Panc1 (cell line): ENCODE measurements at regions not wholly inside any gene's neighbourhood (a gene's known extent, or its start where the extent isn't known, plus 50 kb on each side); places are given as distances from the start of the nearest gene placed in this dataset.

ENCODE experiments used
- POLR2AphosphoS5 ChIP-seq: IDR thresholded peaks from 2 replicates; pipeline ENCODE4 v1.6.1; 2012; ENCODE audit warnings: mild to moderate bottlenecking, low read depth, low read length, moderate library complexity
- SIN3A ChIP-seq: IDR thresholded peaks from 2 replicates; pipeline ENCODE4 v1.6.1; 2012; ENCODE audit warnings: low read depth, mild to moderate bottlenecking, low read length, moderate library complexity, borderline replicate concordance; ENCODE audit not compliant: insufficient read depth
- TCF7L2 ChIP-seq: IDR thresholded peaks from 2 replicates; pipeline ENCODE4 v1.6.1; 2011; ENCODE audit warnings: mild to moderate bottlenecking, low read depth, low read length, inconsistent platforms
- TF ChIP-seq, protein P1 (sequence below): fragments of 450-650 bp; IDR thresholded peaks from 2 replicates; pipeline ENCODE4 v1.5.1; 2017; ENCODE audit warnings: mild to moderate bottlenecking
- TF ChIP-seq, protein P2 (sequence below), 2 experiments: IDR thresholded peaks; 2 replicates each; pipeline ENCODE4 v1.6.1; 2011 to 2012; ENCODE audit warnings: low read depth in 2 of 2, control low read depth in 1 of 2, low read length in 1 of 2, mild to moderate bottlenecking in 1 of 2, moderate library complexity in 1 of 2; ENCODE audit not compliant: insufficient read depth in 1 of 2

DNA sequence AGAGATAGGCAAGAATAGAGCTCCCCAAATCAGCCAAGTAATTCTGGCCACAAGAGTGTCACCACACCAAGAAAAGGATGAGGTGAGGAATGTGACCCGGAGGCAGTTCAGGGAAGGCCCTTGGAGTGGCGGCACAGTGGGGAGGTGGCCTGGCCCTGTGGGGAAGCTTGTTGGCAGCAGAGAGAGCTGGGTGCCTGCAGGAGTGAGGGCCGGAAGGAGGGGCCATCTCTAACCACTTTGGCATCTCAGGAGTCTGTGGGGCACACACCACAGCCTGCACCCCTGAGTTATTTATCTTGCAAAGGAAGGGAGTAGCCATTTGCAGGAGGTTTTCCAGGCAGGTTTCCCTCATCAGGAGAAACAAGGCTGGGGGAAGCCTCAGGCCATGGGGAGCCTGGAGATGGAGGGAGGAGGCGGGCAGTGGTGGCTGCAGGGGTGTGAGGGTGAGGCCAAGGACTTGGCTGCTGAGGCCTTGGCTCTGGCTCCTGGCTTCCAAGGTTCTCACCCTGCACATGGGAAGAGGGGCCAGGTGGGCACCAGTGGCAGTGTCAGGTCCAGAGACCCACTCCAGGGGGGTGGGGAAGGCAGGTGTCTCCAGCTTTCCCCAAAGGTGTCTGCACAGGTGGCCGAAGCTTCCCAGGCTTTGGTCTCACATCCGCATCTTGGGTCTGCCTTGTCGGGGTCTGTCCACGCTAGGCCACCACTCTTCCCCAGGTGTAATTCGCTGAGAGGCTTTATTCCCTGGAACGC, 370.2 kb downstream of the CTTN start:
- TF ChIP-seq, protein P1, sequence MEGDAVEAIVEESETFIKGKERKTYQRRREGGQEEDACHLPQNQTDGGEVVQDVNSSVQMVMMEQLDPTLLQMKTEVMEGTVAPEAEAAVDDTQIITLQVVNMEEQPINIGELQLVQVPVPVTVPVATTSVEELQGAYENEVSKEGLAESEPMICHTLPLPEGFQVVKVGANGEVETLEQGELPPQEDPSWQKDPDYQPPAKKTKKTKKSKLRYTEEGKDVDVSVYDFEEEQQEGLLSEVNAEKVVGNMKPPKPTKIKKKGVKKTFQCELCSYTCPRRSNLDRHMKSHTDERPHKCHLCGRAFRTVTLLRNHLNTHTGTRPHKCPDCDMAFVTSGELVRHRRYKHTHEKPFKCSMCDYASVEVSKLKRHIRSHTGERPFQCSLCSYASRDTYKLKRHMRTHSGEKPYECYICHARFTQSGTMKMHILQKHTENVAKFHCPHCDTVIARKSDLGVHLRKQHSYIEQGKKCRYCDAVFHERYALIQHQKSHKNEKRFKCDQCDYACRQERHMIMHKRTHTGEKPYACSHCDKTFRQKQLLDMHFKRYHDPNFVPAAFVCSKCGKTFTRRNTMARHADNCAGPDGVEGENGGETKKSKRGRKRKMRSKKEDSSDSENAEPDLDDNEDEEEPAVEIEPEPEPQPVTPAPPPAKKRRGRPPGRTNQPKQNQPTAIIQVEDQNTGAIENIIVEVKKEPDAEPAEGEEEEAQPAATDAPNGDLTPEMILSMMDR: no peak
- TF ChIP-seq, protein P2, sequence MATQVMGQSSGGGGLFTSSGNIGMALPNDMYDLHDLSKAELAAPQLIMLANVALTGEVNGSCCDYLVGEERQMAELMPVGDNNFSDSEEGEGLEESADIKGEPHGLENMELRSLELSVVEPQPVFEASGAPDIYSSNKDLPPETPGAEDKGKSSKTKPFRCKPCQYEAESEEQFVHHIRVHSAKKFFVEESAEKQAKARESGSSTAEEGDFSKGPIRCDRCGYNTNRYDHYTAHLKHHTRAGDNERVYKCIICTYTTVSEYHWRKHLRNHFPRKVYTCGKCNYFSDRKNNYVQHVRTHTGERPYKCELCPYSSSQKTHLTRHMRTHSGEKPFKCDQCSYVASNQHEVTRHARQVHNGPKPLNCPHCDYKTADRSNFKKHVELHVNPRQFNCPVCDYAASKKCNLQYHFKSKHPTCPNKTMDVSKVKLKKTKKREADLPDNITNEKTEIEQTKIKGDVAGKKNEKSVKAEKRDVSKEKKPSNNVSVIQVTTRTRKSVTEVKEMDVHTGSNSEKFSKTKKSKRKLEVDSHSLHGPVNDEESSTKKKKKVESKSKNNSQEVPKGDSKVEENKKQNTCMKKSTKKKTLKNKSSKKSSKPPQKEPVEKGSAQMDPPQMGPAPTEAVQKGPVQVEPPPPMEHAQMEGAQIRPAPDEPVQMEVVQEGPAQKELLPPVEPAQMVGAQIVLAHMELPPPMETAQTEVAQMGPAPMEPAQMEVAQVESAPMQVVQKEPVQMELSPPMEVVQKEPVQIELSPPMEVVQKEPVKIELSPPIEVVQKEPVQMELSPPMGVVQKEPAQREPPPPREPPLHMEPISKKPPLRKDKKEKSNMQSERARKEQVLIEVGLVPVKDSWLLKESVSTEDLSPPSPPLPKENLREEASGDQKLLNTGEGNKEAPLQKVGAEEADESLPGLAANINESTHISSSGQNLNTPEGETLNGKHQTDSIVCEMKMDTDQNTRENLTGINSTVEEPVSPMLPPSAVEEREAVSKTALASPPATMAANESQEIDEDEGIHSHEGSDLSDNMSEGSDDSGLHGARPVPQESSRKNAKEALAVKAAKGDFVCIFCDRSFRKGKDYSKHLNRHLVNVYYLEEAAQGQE (IDR thresholded peaks at IDR 0.05; ENCODE audit: insufficient read depth in 1 of 2, low read depth in 2 of 2, low read length in 1 of 2): no peak
- TF ChIP-seq TCF7L2 (no peak), POLR2AphosphoS5 (no peak), SIN3A (no peak)
